Smooth muscle cell (in vitro differentiated cells): ENCODE measurements at regions not wholly inside any gene's neighbourhood (a gene's known extent, or its start where the extent isn't known, plus 50 kb on each side); places are given as distances from the start of the nearest gene placed in this dataset.
A peak's percentile ranks its signal among the peaks of the same experiment; 100 is the strongest.

Experiments used
- DNase-seq: peaks from one replicate; lab custom pipeline; 2025; ENCODE audit not compliant: unreplicated experiment; lab: John Stamatoyannopoulos, UW
- H2AFZ ChIP-seq: fragments of 200-600 bp; sonication (generic); 2 replicates; pipeline ENCODE4 v1.6.0; 2016; ENCODE audit warnings: antibody characterized with exemption, low read depth, mild to moderate bottlenecking
- H3F3A ChIP-seq: fragments of 200-600 bp; sonication (generic); 2 replicates; pipeline ENCODE4 v1.6.0; 2017; ENCODE audit warnings: antibody characterized with exemption, low read depth
- H3K27ac ChIP-seq: fragments of 200-600 bp; sonication (generic); 2 replicates; pipeline ENCODE4 v1.5.1; 2016; ENCODE audit warnings: low read depth, mild to moderate bottlenecking
- H3K27me3 ChIP-seq: fragments of 200-600 bp; sonication (generic); 2 replicates; pipeline ENCODE4 v1.6.1; 2016; ENCODE audit warnings: low read depth, mild to moderate bottlenecking
- H3K36me3 ChIP-seq: fragments of 200-600 bp; sonication (generic); 2 replicates; pipeline ENCODE4 v1.5.1; 2016; ENCODE audit warnings: low read depth
- H3K4me1 ChIP-seq: fragments of 200-600 bp; sonication (generic); 2 replicates; pipeline ENCODE4 v1.5.1; 2016; ENCODE audit warnings: low read depth
- H3K4me2 ChIP-seq: fragments of 200-600 bp; sonication (generic); 2 replicates; pipeline ENCODE4 v1.6.0; 2016; ENCODE audit warnings: mild to moderate bottlenecking
- H3K4me3 ChIP-seq: fragments of 200-600 bp; sonication (generic); 2 replicates; pipeline ENCODE4 v1.5.1; 2016; ENCODE audit warnings: mild to moderate bottlenecking
- H3K79me2 ChIP-seq: fragments of 200-600 bp; sonication (generic); 2 replicates; pipeline ENCODE4 v1.6.0; 2016; ENCODE audit warnings: low read depth, mild to moderate bottlenecking
- H3K9ac ChIP-seq: fragments of 200-600 bp; sonication (generic); 2 replicates; pipeline ENCODE4 v1.6.0; 2016; ENCODE audit warnings: low read depth
- H3K9me3 ChIP-seq: fragments of 200-600 bp; sonication (generic); replicated peaks from 2 replicates; pipeline ENCODE4 v1.5.1; 2016; ENCODE audit warnings: low read depth
- H4K20me1 ChIP-seq: fragments of 200-600 bp; sonication (generic); 2 replicates; pipeline ENCODE4 v1.6.0; 2016; ENCODE audit warnings: low read depth
- CTCF ChIP-seq: fragments of 200-600 bp; sonication (generic); IDR thresholded peaks from 2 replicates; pipeline ENCODE4 v1.5.1; 2017; ENCODE audit warnings: borderline replicate concordance, mild to moderate bottlenecking, antibody characterized with exemption; ENCODE audit not compliant: insufficient read depth, poor library complexity, severe bottlenecking
- WGBS: methylation state at CpG from one replicate; pipeline ENCODE4 v1.1.7; 2016; ENCODE audit warnings: low lambda C conversion rate; 5-methylcytosine and 5-hydroxymethylcytosine counted together

GRCh38 chr4:19993242-19993641 is 258.5 kb upstream of the SLIT2 start:
- no peak overlapping the region for H3K27ac ChIP-seq
- no peak for TF ChIP-seq CTCF
- H4K20me1 ChIP-seq, result no peaks in the 10 kb centered on the region
- H3K79me2 ChIP-seq, result no peaks in the 10 kb centered on the region
- no peaks in the 10 kb centered on the region for H3F3A ChIP-seq
- no peak overlapping the region for H3K4me3 ChIP-seq
- H3K4me1 ChIP-seq, result no peaks in the 10 kb centered on the region
- no peak overlapping the region for H3K9ac ChIP-seq
- no peaks in the 10 kb centered on the region for H3K36me3 ChIP-seq
- DNase-seq, result no peak
- no peak overlapping the region for H3K4me2 ChIP-seq
- WGBS, result 86% methylated on average over 2 of the region's 2 CpGs
- H3K27me3 ChIP-seq, result no peaks in the 10 kb centered on the region
- H2AFZ ChIP-seq, result peak overlapping the region; percentile 65
- H3K9me3 ChIP-seq, result no peaks in the 10 kb centered on the region

GRCh38 chr4:19992471-19993093 is 259.1 kb upstream of the SLIT2 start:
- Histone ChIP-seq H3K4me2 (no peak overlapping the region), H2AFZ (peak overlapping the region; percentile 65), H3K27ac (no peak overlapping the region), H3K36me3 (no peaks in the 10 kb centered on the region), H4K20me1 (no peaks in the 10 kb centered on the region), H3F3A (no peaks in the 10 kb centered on the region), H3K4me3 (no peak overlapping the region), H3K4me1 (no peaks in the 10 kb centered on the region), H3K27me3 (no peaks in the 10 kb centered on the region), H3K9me3 (no peaks in the 10 kb centered on the region), H3K9ac (no peak overlapping the region), H3K79me2 (no peaks in the 10 kb centered on the region)
- DNase-seq, result no peak
- 86% methylated on average over 4 of the region's 4 CpGs for WGBS
- no peak for TF ChIP-seq CTCF

- no peaks in the 10 kb centered on the region for H3K36me3 ChIP-seq
- TF ChIP-seq CTCF, result no peak
- no peaks in the 10 kb centered on the region for H3K79me2 ChIP-seq
- no peaks in the 10 kb centered on the region for H3K9me3 ChIP-seq
- no peaks in the 10 kb centered on the region for H3F3A ChIP-seq
- H2AFZ ChIP-seq, result peak overlapping the region; percentile 70
- peak overlapping the region; percentile 45 for H3K4me2 ChIP-seq
- no peak for DNase-seq
- peak overlapping the region; percentile 53 for H3K27ac ChIP-seq
- no peaks in the 10 kb centered on the region for H3K4me1 ChIP-seq
- no peak overlapping the region for H3K9ac ChIP-seq
- no peaks in the 10 kb centered on the region for H4K20me1 ChIP-seq
- H3K27me3 ChIP-seq, result no peaks in the 10 kb centered on the region
- H3K4me3 ChIP-seq, result no peak overlapping the region
Measured at GRCh38 chr4:19987746-19988145, 264.0 kb upstream of the SLIT2 start.

- H3K36me3 ChIP-seq, result no peaks in the 10 kb centered on the region
- DNase-seq, result no peak
- H2AFZ ChIP-seq, result peak overlapping the region; percentile 74
- H3K27me3 ChIP-seq, result no peaks in the 10 kb centered on the region
- peak overlapping the region; percentile 94 for H3K27ac ChIP-seq
- no peaks in the 10 kb centered on the region for H3K9me3 ChIP-seq
- no peak overlapping the region for H3K4me3 ChIP-seq
- WGBS, result 52% methylated on average over 3 of the region's 3 CpGs
- peak overlapping the region; percentile 73 for H3K9ac ChIP-seq
- H4K20me1 ChIP-seq, result no peaks in the 10 kb centered on the region
- no peak for TF ChIP-seq CTCF
- H3K4me2 ChIP-seq, result peak overlapping the region; percentile 13
- peaks cover 4% of the 10 kb centered on the region for H3F3A ChIP-seq
- no peaks in the 10 kb centered on the region for H3K4me1 ChIP-seq
- H3K79me2 ChIP-seq, result no peaks in the 10 kb centered on the region
Measured at GRCh38 chr4:19983072-19983471, 268.6 kb upstream of the SLIT2 start.
